HCT116 (cell line): ENCODE measurements at regions not wholly inside any gene's neighbourhood (a gene's known extent, or its start where the extent isn't known, plus 50 kb on each side); places are given as distances from the start of the nearest gene placed in this dataset.

Experiments
- EGR1 ChIP-seq: IDR thresholded peaks from 2 replicates; pipeline ENCODE4 v1.6.1; 2012; ENCODE audit warnings: low read depth
- POLR2A ChIP-seq: IDR thresholded peaks from 2 replicates; pipeline ENCODE4 v1.7.0; 2011; ENCODE audit warnings: borderline replicate concordance; ENCODE audit not compliant: insufficient read depth, insufficient read length; ENCODE audit errors: extremely low read depth
- SRF ChIP-seq: IDR thresholded peaks from 2 replicates; pipeline ENCODE4 v1.6.1; 2012; ENCODE audit warnings: low read depth
- ZNF274 ChIP-seq: fragments of 200-500 bp; sonication (Bioruptor generic); IDR thresholded peaks from 2 replicates; pipeline ENCODE4 v1.6.1; 2014; ENCODE audit warnings: mild to moderate bottlenecking, low read depth, low read length, inconsistent platforms
- TF ChIP-seq, protein P1 (sequence below), 3 experiments: fragments of 200-600 bp in 1 of 3; sonication (generic) in 1 of 3; IDR thresholded peaks in 2 of 3; conservative IDR thresholded peaks in 1 of 3; 2 replicates each; pipeline ENCODE4 v1.5.1; 2012 to 2017; ENCODE audit warnings: low read depth in 2 of 3, low read length in 2 of 3, antibody characterized with exemption in 1 of 3, borderline replicate concordance in 1 of 3, control low read depth in 1 of 3, mild to moderate bottlenecking in 1 of 3, mixed read lengths in 1 of 3, mixed run types in 1 of 3, moderate library complexity in 1 of 3; ENCODE audit not compliant: insufficient read depth in 1 of 3
- TF ChIP-seq, protein P2 (sequence below): IDR thresholded peaks from 2 replicates; pipeline ENCODE4 v1.6.1; 2012; ENCODE audit warnings: low read depth

DNA sequence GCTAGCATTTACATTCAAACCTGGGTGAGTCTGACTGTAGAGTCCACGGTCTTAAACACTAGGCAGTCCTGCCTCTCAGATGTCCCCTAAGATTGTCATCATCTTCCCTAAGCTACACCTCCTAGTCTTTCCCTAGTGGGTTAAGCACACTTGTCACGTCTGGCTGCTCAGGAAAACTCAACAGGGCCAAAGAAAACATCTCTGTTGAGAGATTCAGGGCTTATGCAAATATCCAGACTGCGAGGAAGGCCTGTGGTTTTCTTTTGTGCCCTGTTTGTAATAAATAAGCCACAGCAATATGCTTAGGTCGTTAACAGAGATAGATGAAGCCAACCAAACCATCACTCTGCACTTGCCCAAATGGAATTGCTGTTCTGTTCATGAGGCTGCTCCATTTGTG, 472.6 kb upstream of the DEPDC1 start:
- TF ChIP-seq, protein P1, sequence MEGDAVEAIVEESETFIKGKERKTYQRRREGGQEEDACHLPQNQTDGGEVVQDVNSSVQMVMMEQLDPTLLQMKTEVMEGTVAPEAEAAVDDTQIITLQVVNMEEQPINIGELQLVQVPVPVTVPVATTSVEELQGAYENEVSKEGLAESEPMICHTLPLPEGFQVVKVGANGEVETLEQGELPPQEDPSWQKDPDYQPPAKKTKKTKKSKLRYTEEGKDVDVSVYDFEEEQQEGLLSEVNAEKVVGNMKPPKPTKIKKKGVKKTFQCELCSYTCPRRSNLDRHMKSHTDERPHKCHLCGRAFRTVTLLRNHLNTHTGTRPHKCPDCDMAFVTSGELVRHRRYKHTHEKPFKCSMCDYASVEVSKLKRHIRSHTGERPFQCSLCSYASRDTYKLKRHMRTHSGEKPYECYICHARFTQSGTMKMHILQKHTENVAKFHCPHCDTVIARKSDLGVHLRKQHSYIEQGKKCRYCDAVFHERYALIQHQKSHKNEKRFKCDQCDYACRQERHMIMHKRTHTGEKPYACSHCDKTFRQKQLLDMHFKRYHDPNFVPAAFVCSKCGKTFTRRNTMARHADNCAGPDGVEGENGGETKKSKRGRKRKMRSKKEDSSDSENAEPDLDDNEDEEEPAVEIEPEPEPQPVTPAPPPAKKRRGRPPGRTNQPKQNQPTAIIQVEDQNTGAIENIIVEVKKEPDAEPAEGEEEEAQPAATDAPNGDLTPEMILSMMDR (IDR thresholded peaks at IDR 0.05 in 2 of 3, conservative IDR thresholded peaks at IDR 0.05 in 1 of 3; ENCODE audit: borderline replicate concordance in 1 of 3, insufficient read depth in 1 of 3, low read depth in 2 of 3, low read length in 2 of 3), result no peak
- TF ChIP-seq ZNF274 (no peak), POLR2A (no peak), EGR1 (no peak), SRF (no peak)
- TF ChIP-seq, protein P2, sequence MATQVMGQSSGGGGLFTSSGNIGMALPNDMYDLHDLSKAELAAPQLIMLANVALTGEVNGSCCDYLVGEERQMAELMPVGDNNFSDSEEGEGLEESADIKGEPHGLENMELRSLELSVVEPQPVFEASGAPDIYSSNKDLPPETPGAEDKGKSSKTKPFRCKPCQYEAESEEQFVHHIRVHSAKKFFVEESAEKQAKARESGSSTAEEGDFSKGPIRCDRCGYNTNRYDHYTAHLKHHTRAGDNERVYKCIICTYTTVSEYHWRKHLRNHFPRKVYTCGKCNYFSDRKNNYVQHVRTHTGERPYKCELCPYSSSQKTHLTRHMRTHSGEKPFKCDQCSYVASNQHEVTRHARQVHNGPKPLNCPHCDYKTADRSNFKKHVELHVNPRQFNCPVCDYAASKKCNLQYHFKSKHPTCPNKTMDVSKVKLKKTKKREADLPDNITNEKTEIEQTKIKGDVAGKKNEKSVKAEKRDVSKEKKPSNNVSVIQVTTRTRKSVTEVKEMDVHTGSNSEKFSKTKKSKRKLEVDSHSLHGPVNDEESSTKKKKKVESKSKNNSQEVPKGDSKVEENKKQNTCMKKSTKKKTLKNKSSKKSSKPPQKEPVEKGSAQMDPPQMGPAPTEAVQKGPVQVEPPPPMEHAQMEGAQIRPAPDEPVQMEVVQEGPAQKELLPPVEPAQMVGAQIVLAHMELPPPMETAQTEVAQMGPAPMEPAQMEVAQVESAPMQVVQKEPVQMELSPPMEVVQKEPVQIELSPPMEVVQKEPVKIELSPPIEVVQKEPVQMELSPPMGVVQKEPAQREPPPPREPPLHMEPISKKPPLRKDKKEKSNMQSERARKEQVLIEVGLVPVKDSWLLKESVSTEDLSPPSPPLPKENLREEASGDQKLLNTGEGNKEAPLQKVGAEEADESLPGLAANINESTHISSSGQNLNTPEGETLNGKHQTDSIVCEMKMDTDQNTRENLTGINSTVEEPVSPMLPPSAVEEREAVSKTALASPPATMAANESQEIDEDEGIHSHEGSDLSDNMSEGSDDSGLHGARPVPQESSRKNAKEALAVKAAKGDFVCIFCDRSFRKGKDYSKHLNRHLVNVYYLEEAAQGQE, result no peak
